Vagina (tissue), 2 donors: ENCODE measurements at regions not wholly inside any gene's neighbourhood (a gene's known extent, or its start where the extent isn't known, plus 50 kb on each side); places are given as distances from the start of the nearest gene placed in this dataset.

Experiments used
- DNase-seq, 2 donors: peaks; one replicate each; pipeline ENCODE4 v3.0.0-alpha.2; 2017; ENCODE audit errors: extremely low spot score in 2 of 2
- H3K27ac ChIP-seq: fragments of 200-600 bp; sonication (generic); one replicate; pipeline ENCODE4 v1.5.1; 2019
- H3K27me3 ChIP-seq: fragments of 200-600 bp; sonication (generic); one replicate; pipeline ENCODE4 v1.5.1; 2019
- H3K36me3 ChIP-seq, 2 donors: fragments of 200-600 bp; sonication (generic); one replicate each; pipeline ENCODE4 v1.5.1; 2017 to 2019
- H3K4me1 ChIP-seq: fragments of 200-600 bp; sonication (generic); one replicate; pipeline ENCODE4 v1.5.1; 2019
- H3K4me3 ChIP-seq, 2 donors: fragments of 200-600 bp; sonication (generic); 1 replicate in 1 of 2; 2 replicates in 1 of 2; pipeline ENCODE4 v1.5.1; 2016 to 2019
- H3K9me3 ChIP-seq: fragments of 200-600 bp; sonication (generic); one replicate; pipeline ENCODE4 v1.5.1; 2019
- CTCF ChIP-seq, 3 experiments: fragments of 450-650 bp in 2 of 3; fragments of 200-600 bp in 1 of 3; sonication (generic) in 1 of 3; IDR thresholded peaks; one replicate each; pipeline ENCODE4 v1.5.1; 2017 to 2019; ENCODE audit warnings: antibody characterized with exemption in 3 of 3, mild to moderate bottlenecking in 2 of 3, moderate library complexity in 2 of 3
- POLR2A ChIP-seq, 2 donors: fragments of 450-650 bp; IDR thresholded peaks; one replicate each; pipeline ENCODE4 v1.6.1; 2017; ENCODE audit warnings: antibody characterized with exemption in 2 of 2, mild to moderate bottlenecking in 2 of 2, moderate library complexity in 2 of 2
- POLR2AphosphoS5 ChIP-seq, 2 donors: sonication (generic); formaldehyde crosslinking; IDR thresholded peaks; one replicate each; pipeline ENCODE4 v1.9.0; 2017; ENCODE audit warnings: antibody characterized with exemption in 2 of 2, mild to moderate bottlenecking in 2 of 2, low read depth in 1 of 2; ENCODE audit not compliant: insufficient read depth in 1 of 2
- intact Hi-C: fragments of 100-400 bp; cut with DNase I; formaldehyde crosslinking; loops from one replicate; pipeline ENCODE4 v1.15.1; 2023

- H3K4me1 ChIP-seq = no peaks in the 10 kb centered on the region
Observed at GRCh38 chr13:68851026-68851425, 1256.6 kb upstream of the ATXN8OS start.

DNA sequence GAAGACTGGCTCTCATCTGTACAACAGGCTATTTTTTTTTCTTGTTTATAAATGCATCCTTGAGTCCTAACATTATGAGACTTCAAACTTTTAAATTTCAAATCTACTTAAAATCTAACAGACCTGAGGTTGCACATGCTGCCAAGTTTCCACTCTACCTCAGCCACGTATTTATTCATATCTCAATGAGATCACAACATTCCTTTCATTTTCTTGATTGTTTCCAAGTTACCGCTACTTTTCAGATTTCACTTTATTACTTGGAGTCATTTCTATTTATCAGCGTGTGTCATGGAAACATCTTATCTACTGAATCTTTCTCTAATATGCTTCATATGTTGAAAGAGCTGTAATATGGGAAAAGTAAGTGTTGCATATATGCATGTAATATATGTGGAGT, 1257.5 kb upstream of the ATXN8OS start:
- Histone ChIP-seq H3K36me3 (no peaks in the 10 kb centered on the region), H3K4me1 (no peaks in the 10 kb centered on the region), H3K27ac (no peak overlapping the region), H3K9me3 (no peaks in the 10 kb centered on the region), H3K4me3 (no peak overlapping the region), H3K27me3 (no peaks in the 10 kb centered on the region)
- no peak for TF ChIP-seq CTCF (IDR thresholded peaks at IDR 0.05)
- no peak for TF ChIP-seq POLR2A (IDR thresholded peaks at IDR 0.05)
- TF ChIP-seq POLR2AphosphoS5 (IDR thresholded peaks at IDR 0.05; ENCODE audit: insufficient read depth in 1 of 2, low read depth in 1 of 2) = no peak
- intact Hi-C loops = no loop called here
- no peak for DNase-seq

More at GRCh38 chr13:68851026-68851425, 1256.6 kb upstream of the ATXN8OS start:
- Histone ChIP-seq H3K36me3 (no peaks in the 10 kb centered on the region), H3K9me3 (no peaks in the 10 kb centered on the region), H3K27ac (no peak overlapping the region), H3K4me3 (no peak overlapping the region), H3K27me3 (no peaks in the 10 kb centered on the region)
- TF ChIP-seq POLR2AphosphoS5 (IDR thresholded peaks at IDR 0.05; ENCODE audit: insufficient read depth in 1 of 2, low read depth in 1 of 2) = no peak
- TF ChIP-seq POLR2A (IDR thresholded peaks at IDR 0.05) = no peak
- no peak for TF ChIP-seq CTCF (IDR thresholded peaks at IDR 0.05)
- intact Hi-C loops = no loop called here
- DNase-seq = no peak

DNA sequence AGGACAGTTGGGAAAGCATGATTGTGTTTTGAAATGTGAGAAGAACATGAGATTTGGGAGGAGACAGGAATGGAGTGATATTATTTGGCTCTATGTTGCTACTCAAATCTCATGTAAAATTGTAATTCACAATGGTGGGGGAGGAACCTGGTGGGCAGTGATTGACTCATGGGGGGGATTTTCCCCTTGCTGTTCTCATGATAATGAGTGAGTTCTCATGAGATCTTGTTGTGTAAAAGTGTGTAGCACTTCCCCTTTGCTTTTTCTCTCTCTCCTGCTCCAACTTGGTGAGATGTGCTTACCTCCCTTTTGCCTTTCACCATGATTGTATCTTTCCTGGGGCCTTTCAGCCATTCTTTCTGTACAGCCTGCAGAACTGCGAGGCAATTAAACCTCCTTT, 1261.0 kb upstream of the ATXN8OS start:
- Histone ChIP-seq H3K9me3 (no peaks in the 10 kb centered on the region), H3K27ac (no peak overlapping the region), H3K27me3 (no peaks in the 10 kb centered on the region), H3K4me1 (no peaks in the 10 kb centered on the region), H3K36me3 (no peaks in the 10 kb centered on the region), H3K4me3 (no peak overlapping the region)
- DNase-seq = no peak
- TF ChIP-seq CTCF (IDR thresholded peaks at IDR 0.05) (no peak), POLR2AphosphoS5 (IDR thresholded peaks at IDR 0.05; ENCODE audit: insufficient read depth in 1 of 2, low read depth in 1 of 2) (no peak), POLR2A (IDR thresholded peaks at IDR 0.05) (no peak)
- intact Hi-C loops = loop anchor here (5.0 kb wide), 1 partner anchor 516 kb away; no protein-coding TSS in a partner anchor

DNA sequence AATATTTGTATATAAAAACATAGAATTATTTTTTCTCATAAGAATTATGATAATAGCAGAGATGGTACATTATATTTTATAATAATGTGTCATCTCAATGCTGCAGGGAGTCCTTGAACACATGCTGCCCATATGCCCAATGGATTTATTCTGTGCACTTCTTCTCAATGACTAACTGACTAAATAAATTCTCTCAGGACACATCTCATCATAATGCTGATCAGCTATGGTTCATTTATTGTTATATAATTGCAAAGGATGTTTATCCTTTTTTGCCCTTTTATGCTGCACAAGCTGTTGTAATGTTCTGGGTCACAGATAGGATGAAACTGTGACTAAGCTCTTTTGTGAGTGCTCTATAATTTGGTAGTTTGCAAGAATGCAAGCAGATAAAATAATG, 1273.3 kb upstream of the ATXN8OS start:
- Histone ChIP-seq H3K27ac (no peak overlapping the region), H3K4me1 (no peaks in the 10 kb centered on the region), H3K9me3 (no peaks in the 10 kb centered on the region), H3K4me3 (no peak overlapping the region), H3K27me3 (no peaks in the 10 kb centered on the region), H3K36me3 (no peaks in the 10 kb centered on the region)
- TF ChIP-seq POLR2A (IDR thresholded peaks at IDR 0.05) (no peak), POLR2AphosphoS5 (IDR thresholded peaks at IDR 0.05; ENCODE audit: insufficient read depth in 1 of 2, low read depth in 1 of 2) (no peak), CTCF (IDR thresholded peaks at IDR 0.05) (no peak)
- DNase-seq = no peak
- intact Hi-C loops = no loop called here

GRCh38 chr13:68816715-68817114, 1290.9 kb upstream of the ATXN8OS start:
- H3K27me3 ChIP-seq = no peaks in the 10 kb centered on the region
- no peaks in the 10 kb centered on the region for H3K4me1 ChIP-seq
- DNase-seq = no peak
- intact Hi-C loops = no loop called here
- no peak overlapping the region for H3K4me3 ChIP-seq
- TF ChIP-seq CTCF (IDR thresholded peaks at IDR 0.05) (no peak), POLR2AphosphoS5 (IDR thresholded peaks at IDR 0.05; ENCODE audit: insufficient read depth in 1 of 2, low read depth in 1 of 2) (no peak), POLR2A (IDR thresholded peaks at IDR 0.05) (no peak)
- H3K9me3 ChIP-seq = no peaks in the 10 kb centered on the region
- no peak overlapping the region for H3K27ac ChIP-seq
- no peaks in the 10 kb centered on the region for H3K36me3 ChIP-seq
